GM12892 (cell line): ENCODE measurements at regions not wholly inside any gene's neighbourhood (a gene's known extent, or its start where the extent isn't known, plus 50 kb on each side); places are given as distances from the start of the nearest gene placed in this dataset.

Experiments used
- POLR2A ChIP-seq: IDR thresholded peaks from 2 replicates; pipeline ENCODE4 v1.6.1; 2011; ENCODE audit warnings: low read depth, low read length, control low read depth
- POLR2AphosphoS5 ChIP-seq: IDR thresholded peaks from 2 replicates; pipeline ENCODE4 v1.6.1; 2011; ENCODE audit warnings: low read depth, low read length, control low read depth

DNA sequence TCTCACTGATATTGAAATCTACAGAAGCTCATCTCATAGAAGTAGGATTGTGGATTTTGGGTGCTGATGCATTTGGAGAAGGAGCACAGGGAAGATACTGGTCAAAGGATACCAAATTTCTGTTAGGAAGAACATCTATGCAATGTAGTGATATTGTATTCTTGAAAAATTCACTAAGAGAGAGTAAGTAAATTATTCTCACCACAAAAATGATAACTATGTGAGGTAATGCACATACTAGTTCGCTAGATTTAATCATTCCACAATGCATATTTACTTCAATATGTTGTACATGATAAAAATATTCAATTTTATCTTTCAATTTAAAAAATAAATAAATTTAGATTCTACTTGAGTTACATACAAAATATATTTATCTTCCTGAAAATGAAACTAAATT, 2040.5 kb upstream of the C9orf72 start:
- TF ChIP-seq POLR2AphosphoS5: no peak
- no peak for TF ChIP-seq POLR2A
